Esophagus muscularis mucosa (tissue), 4 donors: ENCODE measurements at regions not wholly inside any gene's neighbourhood (a gene's known extent, or its start where the extent isn't known, plus 50 kb on each side); places are given as distances from the start of the nearest gene placed in this dataset.

Source experiments
- DNase-seq: peaks from one replicate; pipeline ENCODE4 v3.0.0-alpha.2; 2017; ENCODE audit errors: extremely low spot score
- H3K27ac ChIP-seq, 4 donors: fragments of 200-600 bp; sonication (generic); replicated peaks in 1 of 4; 1 replicate in 3 of 4; 2 replicates in 1 of 4; pipeline ENCODE4 v1.5.1; 2016 to 2019; ENCODE audit warnings: mild to moderate bottlenecking in 1 of 4
- H3K27me3 ChIP-seq, 4 donors: fragments of 200-600 bp; sonication (generic); one replicate each; pipeline versions ENCODE4 v1.5.1 to v1.6.0; 2016 to 2019
- H3K36me3 ChIP-seq, 4 donors: fragments of 200-600 bp; sonication (generic); one replicate each; pipeline ENCODE4 v1.5.1; 2016 to 2019
- H3K4me1 ChIP-seq, 4 donors: fragments of 200-600 bp; sonication (generic); one replicate each; pipeline ENCODE4 v1.5.1; 2016 to 2019
- H3K4me3 ChIP-seq, 4 donors: fragments of 200-600 bp; sonication (generic); 1 replicate in 2 of 4; 2 replicates in 2 of 4; pipeline ENCODE4 v1.5.1; 2016 to 2019; ENCODE audit warnings: mild to moderate bottlenecking in 4 of 4, moderate library complexity in 1 of 4
- H3K9me3 ChIP-seq, 4 donors: fragments of 200-600 bp; sonication (generic); 1 replicate in 3 of 4; 2 replicates in 1 of 4; pipeline ENCODE4 v1.5.1; 2016 to 2019
- EP300 ChIP-seq: sonication (generic); formaldehyde crosslinking; IDR thresholded peaks from one replicate; pipeline ENCODE4 v1.6.1; 2017; ENCODE audit warnings: antibody characterized with exemption
- POLR2A ChIP-seq: fragments of 450-650 bp; IDR thresholded peaks from one replicate; pipeline ENCODE4 v1.6.1; 2017; ENCODE audit warnings: antibody characterized with exemption, moderate library complexity, mild to moderate bottlenecking, low read depth
- POLR2AphosphoS5 ChIP-seq, 2 donors: sonication (generic); formaldehyde crosslinking; IDR thresholded peaks; one replicate each; pipeline ENCODE4 v1.6.1; 2017; ENCODE audit warnings: antibody characterized with exemption in 2 of 2
- WGBS: methylation state at CpG from one replicate; pipeline ENCODE4 v1.1.5; 2018; 5-methylcytosine and 5-hydroxymethylcytosine counted together
- intact Hi-C: fragments of 100-400 bp; cut with DNase I; formaldehyde crosslinking; loops from one replicate; pipeline ENCODE4 v1.15.1; 2023
- TF ChIP-seq, protein P1 (sequence below), 3 experiments: fragments of 200-600 bp in 2 of 3; fragments of 450-650 bp in 1 of 3; sonication (generic) in 2 of 3; IDR thresholded peaks; one replicate each; pipeline ENCODE4 v1.5.1; 2017 to 2019; ENCODE audit warnings: antibody characterized with exemption in 3 of 3, mild to moderate bottlenecking in 2 of 3, moderate library complexity in 1 of 3

DNA sequence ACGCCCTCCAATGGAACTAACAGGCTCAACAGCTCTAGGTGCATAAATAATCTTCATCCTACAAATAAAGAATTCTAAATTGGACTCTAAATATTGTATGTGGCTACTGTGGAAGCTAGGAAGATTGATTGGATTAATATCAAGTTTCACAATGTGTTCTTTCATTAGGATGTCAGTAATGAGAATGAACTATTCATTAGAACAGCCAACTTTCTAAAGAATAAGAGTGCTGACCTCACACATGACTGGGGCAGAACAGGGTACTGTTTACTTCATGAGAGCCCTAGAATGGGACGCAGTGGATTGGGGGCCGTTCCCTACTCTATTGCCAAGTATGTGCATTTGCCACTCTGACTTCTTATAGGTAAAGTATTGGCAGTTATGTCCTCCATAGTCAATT is 528.2 kb upstream of the RBFOX1 start:
- WGBS = 72% methylated on average over 3 of the region's 3 CpGs
- no peaks in the 10 kb centered on the region for H3K9me3 ChIP-seq
- intact Hi-C loops = no loop called here
- TF ChIP-seq EP300 (no peak), POLR2A (no peak), POLR2AphosphoS5 (IDR thresholded peaks at IDR 0.05) (no peak)
- TF ChIP-seq, protein P1, sequence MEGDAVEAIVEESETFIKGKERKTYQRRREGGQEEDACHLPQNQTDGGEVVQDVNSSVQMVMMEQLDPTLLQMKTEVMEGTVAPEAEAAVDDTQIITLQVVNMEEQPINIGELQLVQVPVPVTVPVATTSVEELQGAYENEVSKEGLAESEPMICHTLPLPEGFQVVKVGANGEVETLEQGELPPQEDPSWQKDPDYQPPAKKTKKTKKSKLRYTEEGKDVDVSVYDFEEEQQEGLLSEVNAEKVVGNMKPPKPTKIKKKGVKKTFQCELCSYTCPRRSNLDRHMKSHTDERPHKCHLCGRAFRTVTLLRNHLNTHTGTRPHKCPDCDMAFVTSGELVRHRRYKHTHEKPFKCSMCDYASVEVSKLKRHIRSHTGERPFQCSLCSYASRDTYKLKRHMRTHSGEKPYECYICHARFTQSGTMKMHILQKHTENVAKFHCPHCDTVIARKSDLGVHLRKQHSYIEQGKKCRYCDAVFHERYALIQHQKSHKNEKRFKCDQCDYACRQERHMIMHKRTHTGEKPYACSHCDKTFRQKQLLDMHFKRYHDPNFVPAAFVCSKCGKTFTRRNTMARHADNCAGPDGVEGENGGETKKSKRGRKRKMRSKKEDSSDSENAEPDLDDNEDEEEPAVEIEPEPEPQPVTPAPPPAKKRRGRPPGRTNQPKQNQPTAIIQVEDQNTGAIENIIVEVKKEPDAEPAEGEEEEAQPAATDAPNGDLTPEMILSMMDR (IDR thresholded peaks at IDR 0.05) = no peak
- no peaks in the 10 kb centered on the region for H3K27me3 ChIP-seq
- DNase-seq = peak; percentile 29
- no peak overlapping the region for H3K4me3 ChIP-seq
- H3K4me1 ChIP-seq = no peaks in the 10 kb centered on the region
- no peaks in the 10 kb centered on the region for H3K36me3 ChIP-seq
- H3K27ac ChIP-seq = no peak overlapping the region

DNA sequence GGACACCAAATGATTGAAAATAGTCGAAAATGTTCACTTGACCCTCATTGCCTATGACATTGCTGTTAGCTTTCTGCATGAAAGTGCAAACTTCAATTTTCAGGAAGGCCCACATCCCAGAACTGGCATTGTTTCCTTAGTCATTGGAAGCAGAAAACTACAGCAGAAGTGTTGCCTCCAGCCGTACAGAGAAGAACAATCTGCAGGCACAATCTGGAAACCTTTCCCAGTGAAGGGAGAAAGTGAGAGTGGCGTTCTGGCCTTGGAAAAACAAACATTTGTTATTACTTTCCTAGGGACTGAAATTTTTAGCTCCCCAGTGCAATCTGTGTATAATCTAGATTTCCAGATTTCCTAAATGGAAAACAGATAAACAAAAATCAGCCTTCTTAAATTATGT is 529.5 kb upstream of the RBFOX1 start:
- Histone ChIP-seq H3K9me3 (no peaks in the 10 kb centered on the region), H3K27ac (no peak overlapping the region), H3K27me3 (no peaks in the 10 kb centered on the region), H3K36me3 (no peaks in the 10 kb centered on the region), H3K4me3 (no peak overlapping the region), H3K4me1 (no peaks in the 10 kb centered on the region)
- no peak for TF ChIP-seq POLR2AphosphoS5 (IDR thresholded peaks at IDR 0.05)
- TF ChIP-seq POLR2A = no peak
- TF ChIP-seq, protein P1 (IDR thresholded peaks at IDR 0.05) = no peak
- no peak for TF ChIP-seq EP300
- peak; percentile 10 for DNase-seq
- intact Hi-C loops = no loop called here
- 34% methylated on average over 3 of the region's 3 CpGs for WGBS

DNA sequence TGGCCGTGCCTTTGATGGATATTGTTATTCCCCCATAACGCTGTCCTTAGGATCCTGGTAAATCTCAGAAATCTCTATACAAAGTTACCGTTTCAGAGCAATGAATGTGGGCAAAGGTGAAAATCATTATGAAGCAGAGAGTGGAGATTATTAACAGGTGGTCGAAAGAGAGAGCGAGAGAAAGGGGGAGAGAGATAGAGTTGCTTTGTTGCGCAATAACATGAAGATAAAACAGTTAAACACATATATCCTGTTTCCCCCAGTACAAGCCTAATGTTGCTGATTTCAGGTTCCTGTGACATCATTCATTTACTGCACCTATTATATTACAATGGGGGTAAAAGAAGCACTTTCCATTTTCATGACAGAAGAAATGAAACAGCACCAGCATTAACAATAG is 535.4 kb upstream of the RBFOX1 start:
- no peak overlapping the region for H3K27ac ChIP-seq
- no peaks in the 10 kb centered on the region for H3K27me3 ChIP-seq
- intact Hi-C loops = no loop called here
- no peaks in the 10 kb centered on the region for H3K9me3 ChIP-seq
- 47% methylated on average over 6 of the region's 6 CpGs for WGBS
- H3K4me3 ChIP-seq = no peak overlapping the region
- TF ChIP-seq EP300 (no peak), POLR2AphosphoS5 (IDR thresholded peaks at IDR 0.05) (no peak), POLR2A (no peak)
- TF ChIP-seq, protein P1 (IDR thresholded peaks at IDR 0.05) = no peak
- DNase-seq = no peak
- no peaks in the 10 kb centered on the region for H3K4me1 ChIP-seq
- no peaks in the 10 kb centered on the region for H3K36me3 ChIP-seq

DNA sequence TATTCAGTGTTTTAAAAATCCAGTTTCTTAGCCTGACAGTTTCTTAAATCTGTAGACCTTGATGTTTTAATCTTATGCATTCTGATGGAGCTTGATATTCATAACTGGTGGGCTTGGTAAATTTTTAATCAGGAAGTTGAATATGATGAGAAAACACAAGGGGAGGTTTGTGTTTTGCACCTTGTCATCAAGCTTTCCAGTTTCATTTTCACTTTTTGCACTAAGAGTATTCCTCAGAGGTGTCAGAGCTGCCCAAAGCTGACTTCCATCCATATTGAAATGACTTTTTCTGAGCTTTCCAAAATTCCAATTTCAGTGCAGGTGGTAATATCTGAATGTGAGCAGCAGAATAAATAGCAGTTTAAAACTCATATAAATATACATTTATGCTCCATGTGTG is 555.0 kb upstream of the RBFOX1 start:
- H3K9me3 ChIP-seq = no peaks in the 10 kb centered on the region
- intact Hi-C loops = no loop called here
- H3K4me1 ChIP-seq = no peaks in the 10 kb centered on the region
- H3K4me3 ChIP-seq = no peak overlapping the region
- H3K27ac ChIP-seq = no peak overlapping the region
- TF ChIP-seq, protein P1 (IDR thresholded peaks at IDR 0.05) = no peak
- TF ChIP-seq POLR2A = no peak
- TF ChIP-seq POLR2AphosphoS5 (IDR thresholded peaks at IDR 0.05) = no peak
- no peak for TF ChIP-seq EP300
- H3K27me3 ChIP-seq = no peaks in the 10 kb centered on the region
- H3K36me3 ChIP-seq = no peaks in the 10 kb centered on the region
- no peak for DNase-seq

DNA sequence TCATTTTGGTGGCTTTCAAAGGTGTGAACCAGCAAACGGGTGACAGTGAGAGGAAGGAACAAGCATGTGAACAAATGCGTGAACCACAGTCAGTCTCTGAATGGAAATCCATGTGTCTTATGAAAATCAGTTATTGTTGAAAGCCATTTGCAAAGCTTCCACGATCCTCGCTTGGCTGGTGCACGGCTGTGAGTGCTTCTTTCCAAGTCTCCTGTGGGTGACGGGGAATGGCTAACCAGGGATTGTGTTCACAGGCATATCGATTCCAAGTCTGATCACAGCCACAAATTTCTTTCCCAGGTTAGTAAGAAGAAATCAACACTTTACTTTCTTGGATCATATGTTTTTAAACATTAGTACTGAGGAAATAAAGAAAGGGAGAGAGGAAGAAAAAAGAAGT is 556.9 kb upstream of the RBFOX1 start:
- intact Hi-C loops = no loop called here
- TF ChIP-seq EP300 (no peak), POLR2A (no peak)

More for the DNA sequence above, 556.9 kb upstream of the RBFOX1 start:
- no peaks in the 10 kb centered on the region for H3K4me1 ChIP-seq
- H3K27ac ChIP-seq = no peak overlapping the region
- DNase-seq = no peak
- H3K36me3 ChIP-seq = no peaks in the 10 kb centered on the region
- H3K27me3 ChIP-seq = no peaks in the 10 kb centered on the region
- WGBS = 89% methylated on average over 7 of the region's 7 CpGs
- H3K4me3 ChIP-seq = no peak overlapping the region
- H3K9me3 ChIP-seq = no peaks in the 10 kb centered on the region
